ENCODE measurements at regions not wholly inside any gene's neighbourhood (a gene's known extent, or its start where the extent isn't known, plus 50 kb on each side); places are given as distances from the start of the nearest gene placed in this dataset.

DNA sequence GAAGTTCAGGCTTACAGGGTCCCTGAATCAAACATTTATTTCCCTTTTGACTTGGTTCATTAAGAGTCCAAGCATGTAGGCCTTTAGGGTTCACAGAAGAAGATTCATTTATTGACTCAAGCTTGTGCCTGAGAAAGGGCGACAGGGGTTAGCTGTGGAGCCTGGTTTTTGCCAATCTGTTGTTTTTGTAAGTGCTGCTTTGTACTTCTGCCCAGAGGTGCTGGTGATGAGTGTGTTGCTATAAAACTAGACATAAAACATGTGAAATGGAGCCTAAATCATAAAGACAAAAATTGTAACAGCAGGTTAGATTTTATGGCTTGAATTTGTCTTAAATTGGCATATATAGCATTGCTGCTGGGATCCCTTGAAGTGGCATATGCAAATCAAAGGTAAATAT lies 308.3 kb upstream of the UBE2E2 start:
- Histone ChIP-seq H3K9me2 (replicated peaks; ENCODE audit: insufficient read depth, low read length) (no peaks in the 10 kb centered on the region), H3K9ac (ENCODE audit: low read length) (no peak overlapping the region), H3K9me3 (ENCODE audit: insufficient read depth, low read length) (no peaks in the 10 kb centered on the region), H3K27ac (ENCODE audit: low read depth, low read length) (no peak overlapping the region), H4K20me1 (ENCODE audit: low read depth, low read length) (no peaks in the 10 kb centered on the region), H2AFZ (ENCODE audit: low read depth, low read length, severe bottlenecking) (no peak overlapping the region), H3K27me3 (ENCODE audit: low read length) (no peaks in the 10 kb centered on the region), H3F3A (ENCODE audit: insufficient read depth) (no peaks in the 10 kb centered on the region), H3K36me3 (ENCODE audit: low read length) (no peaks in the 10 kb centered on the region), H3K79me2 (ENCODE audit: insufficient read depth, low read length) (no peaks in the 10 kb centered on the region), H3K4me2 (ENCODE audit: low read depth, low read length, poor library complexity, severe bottlenecking) (no peak overlapping the region), H3K4me3 (ENCODE audit: insufficient read depth, low read length, poor library complexity, severe bottlenecking) (no peak overlapping the region)
- TF ChIP-seq, protein P1, sequence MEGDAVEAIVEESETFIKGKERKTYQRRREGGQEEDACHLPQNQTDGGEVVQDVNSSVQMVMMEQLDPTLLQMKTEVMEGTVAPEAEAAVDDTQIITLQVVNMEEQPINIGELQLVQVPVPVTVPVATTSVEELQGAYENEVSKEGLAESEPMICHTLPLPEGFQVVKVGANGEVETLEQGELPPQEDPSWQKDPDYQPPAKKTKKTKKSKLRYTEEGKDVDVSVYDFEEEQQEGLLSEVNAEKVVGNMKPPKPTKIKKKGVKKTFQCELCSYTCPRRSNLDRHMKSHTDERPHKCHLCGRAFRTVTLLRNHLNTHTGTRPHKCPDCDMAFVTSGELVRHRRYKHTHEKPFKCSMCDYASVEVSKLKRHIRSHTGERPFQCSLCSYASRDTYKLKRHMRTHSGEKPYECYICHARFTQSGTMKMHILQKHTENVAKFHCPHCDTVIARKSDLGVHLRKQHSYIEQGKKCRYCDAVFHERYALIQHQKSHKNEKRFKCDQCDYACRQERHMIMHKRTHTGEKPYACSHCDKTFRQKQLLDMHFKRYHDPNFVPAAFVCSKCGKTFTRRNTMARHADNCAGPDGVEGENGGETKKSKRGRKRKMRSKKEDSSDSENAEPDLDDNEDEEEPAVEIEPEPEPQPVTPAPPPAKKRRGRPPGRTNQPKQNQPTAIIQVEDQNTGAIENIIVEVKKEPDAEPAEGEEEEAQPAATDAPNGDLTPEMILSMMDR (IDR thresholded peaks at IDR 0.05; ENCODE audit: insufficient read depth, low read length, poor library complexity, severe bottlenecking): no peak
- no peak for TF ChIP-seq EZH2phosphoT487 (conservative IDR thresholded peaks at IDR 0.05; ENCODE audit: low read length)

GRCh38 chr3:22895671-22896070 lies 307.5 kb upstream of the UBE2E2 start:
- Histone ChIP-seq H3K9me2 (replicated peaks; ENCODE audit: insufficient read depth, low read length) (no peaks in the 10 kb centered on the region; the same call in 1 of the 2 replicates), H3K27ac (ENCODE audit: low read depth, low read length) (no peak overlapping the region), H3K36me3 (ENCODE audit: low read length) (no peaks in the 10 kb centered on the region), H3F3A (ENCODE audit: insufficient read depth) (no peaks in the 10 kb centered on the region), H3K4me2 (ENCODE audit: low read depth, low read length, poor library complexity, severe bottlenecking) (no peak overlapping the region), H2AFZ (ENCODE audit: low read depth, low read length, severe bottlenecking) (no peak overlapping the region), H3K4me3 (ENCODE audit: insufficient read depth, low read length, poor library complexity, severe bottlenecking) (no peak overlapping the region), H3K9me3 (ENCODE audit: insufficient read depth, low read length) (no peaks in the 10 kb centered on the region), H3K79me2 (ENCODE audit: insufficient read depth, low read length) (no peaks in the 10 kb centered on the region), H3K27me3 (ENCODE audit: low read length) (no peaks in the 10 kb centered on the region), H3K9ac (ENCODE audit: low read length) (no peak overlapping the region), H4K20me1 (ENCODE audit: low read depth, low read length) (no peaks in the 10 kb centered on the region)
- TF ChIP-seq, protein P1 (IDR thresholded peaks at IDR 0.05; ENCODE audit: insufficient read depth, low read length, poor library complexity, severe bottlenecking): no peak
- no peak for TF ChIP-seq EZH2phosphoT487 (conservative IDR thresholded peaks at IDR 0.05; ENCODE audit: low read length)

GRCh38 chr3:22898558-22898957 lies 304.6 kb upstream of the UBE2E2 start:
- Histone ChIP-seq H3K9me2 (replicated peaks; ENCODE audit: insufficient read depth, low read length) (no peaks in the 10 kb centered on the region; the same call in 1 of the 2 replicates), H3K4me3 (ENCODE audit: insufficient read depth, low read length, poor library complexity, severe bottlenecking) (no peak overlapping the region), H3K27me3 (ENCODE audit: low read length) (no peaks in the 10 kb centered on the region), H3K4me2 (ENCODE audit: low read depth, low read length, poor library complexity, severe bottlenecking) (no peak overlapping the region), H3K9ac (ENCODE audit: low read length) (no peak overlapping the region), H3K79me2 (ENCODE audit: insufficient read depth, low read length) (no peaks in the 10 kb centered on the region), H3K9me3 (ENCODE audit: insufficient read depth, low read length) (peaks cover 9% of the 10 kb centered on the region; the same call in 1 of the 2 replicates), H3K27ac (ENCODE audit: low read depth, low read length) (no peak overlapping the region), H3K36me3 (ENCODE audit: low read length) (no peaks in the 10 kb centered on the region), H4K20me1 (ENCODE audit: low read depth, low read length) (no peaks in the 10 kb centered on the region), H3F3A (ENCODE audit: insufficient read depth) (no peaks in the 10 kb centered on the region), H2AFZ (ENCODE audit: low read depth, low read length, severe bottlenecking) (no peak overlapping the region)
- TF ChIP-seq, protein P1 (IDR thresholded peaks at IDR 0.05; ENCODE audit: insufficient read depth, low read length, poor library complexity, severe bottlenecking): no peak
- TF ChIP-seq EZH2phosphoT487 (conservative IDR thresholded peaks at IDR 0.05; ENCODE audit: low read length): no peak
